Thoracic aorta (tissue), 2 donors: ENCODE measurements at regions not wholly inside any gene's neighbourhood (a gene's known extent, or its start where the extent isn't known, plus 50 kb on each side); places are given as distances from the start of the nearest gene placed in this dataset.
"Not testable (repeated sequence)": the region's sequence is repeated elsewhere in the genome, so short reads cannot be mapped to it uniquely, and the experiment has no call there.

Experiments used
- ATAC-seq: fragments of 150-250 bp; one replicate; pipeline ENCODE4 v1.8.0; 2017; ENCODE audit warnings: low read depth; ENCODE audit not compliant: insufficient number of reproducible peaks, low FRiP score
- DNase-seq: peaks from one replicate; pipeline ENCODE4 v3.0.0-alpha.2; 2020; ENCODE audit warnings: low spot score
- H3K27ac ChIP-seq, 2 donors: fragments of 200-600 bp; sonication (generic); 1 replicate in 1 of 2; 2 replicates in 1 of 2; pipeline ENCODE4 v1.5.1; 2016; ENCODE audit warnings: mild to moderate bottlenecking in 2 of 2, moderate library complexity in 2 of 2
- H3K27me3 ChIP-seq: fragments of 200-600 bp; sonication (generic); replicated peaks from 2 replicates; pipeline ENCODE4 v1.6.0; 2016; ENCODE audit warnings: mild to moderate bottlenecking; ENCODE audit not compliant: insufficient read depth
- H3K36me3 ChIP-seq: fragments of 200-600 bp; sonication (generic); one replicate; pipeline ENCODE4 v1.5.1; 2016
- H3K4me1 ChIP-seq, 2 donors: fragments of 200-600 bp; sonication (generic); 1 replicate in 1 of 2; 2 replicates in 1 of 2; pipeline versions ENCODE4 v1.5.1 to v1.6.0; 2016; ENCODE audit warnings: low read depth in 2 of 2, mild to moderate bottlenecking in 1 of 2; ENCODE audit not compliant: control insufficient read depth in 1 of 2
- H3K4me3 ChIP-seq: fragments of 200-600 bp; sonication (generic); 2 replicates; pipeline ENCODE4 v1.5.1; 2016; ENCODE audit warnings: mild to moderate bottlenecking
- H3K9me3 ChIP-seq: fragments of 200-600 bp; sonication (generic); 2 replicates; pipeline ENCODE4 v1.5.1; 2016
- CTCF ChIP-seq: fragments of 200-600 bp; sonication (generic); IDR thresholded peaks from one replicate; pipeline ENCODE4 v1.5.1; 2019; ENCODE audit warnings: antibody characterized with exemption

GRCh38 chr12:84470361-84470760 is 442.2 kb downstream of the SLC6A15 start:
- Histone ChIP-seq H3K9me3 (no peaks in the 10 kb centered on the region), H3K36me3 (no peaks in the 10 kb centered on the region), H3K4me3 (no peak overlapping the region), H3K27me3 (no peaks in the 10 kb centered on the region), H3K27ac (no peak overlapping the region), H3K4me1 (no peaks in the 10 kb centered on the region)
- DNase-seq = no peak
- TF ChIP-seq CTCF = no peak
- ATAC-seq = no peak

GRCh38 chr12:84464616-84465015 is 448.0 kb downstream of the SLC6A15 start:
- Histone ChIP-seq H3K36me3 (no peaks in the 10 kb centered on the region), H3K4me1 (peaks cover 0 to 3% of the 10 kb centered on the region in 2 donors), H3K9me3 (no peaks in the 10 kb centered on the region), H3K4me3 (no peak overlapping the region), H3K27me3 (no peaks in the 10 kb centered on the region), H3K27ac (no peak overlapping the region)
- no peak for TF ChIP-seq CTCF
- DNase-seq (no peak), ATAC-seq (no peak)

- ATAC-seq (no peak), DNase-seq (no peak)
- H3K4me1 ChIP-seq = peaks cover 0 to 3% of the 10 kb centered on the region in 2 donors
- H3K4me3 ChIP-seq = no peak overlapping the region
- no peaks in the 10 kb centered on the region for H3K9me3 ChIP-seq
- H3K27ac ChIP-seq = no peak overlapping the region
- H3K36me3 ChIP-seq = no peaks in the 10 kb centered on the region
- H3K27me3 ChIP-seq = no peaks in the 10 kb centered on the region
- TF ChIP-seq CTCF = no peak
Measured at GRCh38 chr12:84463741-84464495, 448.7 kb downstream of the SLC6A15 start.

GRCh38 chr12:84455598-84455997 is 457.0 kb downstream of the SLC6A15 start:
- no peaks in the 10 kb centered on the region for H3K36me3 ChIP-seq
- TF ChIP-seq CTCF = no peak
- H3K4me1 ChIP-seq = no peaks in the 10 kb centered on the region
- no peak overlapping the region for H3K4me3 ChIP-seq
- H3K9me3 ChIP-seq = no peaks in the 10 kb centered on the region
- H3K27ac ChIP-seq = no peak overlapping the region
- no peak for DNase-seq
- H3K27me3 ChIP-seq = no peaks in the 10 kb centered on the region
- ATAC-seq = no peak

GRCh38 chr12:84446478-84446877 is 466.1 kb downstream of the SLC6A15 start:
- H3K4me1 ChIP-seq, DNase-seq, H3K27me3 ChIP-seq, H3K27ac ChIP-seq, H3K36me3 ChIP-seq, H3K4me3 ChIP-seq, H3K9me3 ChIP-seq, ATAC-seq: not testable (repeated sequence)

- ATAC-seq (no peak), DNase-seq (no peak)
- no peaks in the 10 kb centered on the region for H3K27me3 ChIP-seq
- no peaks in the 10 kb centered on the region for H3K4me1 ChIP-seq
- H3K36me3 ChIP-seq = no peaks in the 10 kb centered on the region
- no peak overlapping the region for H3K27ac ChIP-seq
- no peak for TF ChIP-seq CTCF
- H3K4me3 ChIP-seq = no peak overlapping the region
- no peaks in the 10 kb centered on the region for H3K9me3 ChIP-seq
Measured at GRCh38 chr12:84436134-84436533, 476.5 kb downstream of the SLC6A15 start.
